ENCODE measurements at regions not wholly inside any gene's neighbourhood (a gene's known extent, or its start where the extent isn't known, plus 50 kb on each side); places are given as distances from the start of the nearest gene placed in this dataset.

DNA sequence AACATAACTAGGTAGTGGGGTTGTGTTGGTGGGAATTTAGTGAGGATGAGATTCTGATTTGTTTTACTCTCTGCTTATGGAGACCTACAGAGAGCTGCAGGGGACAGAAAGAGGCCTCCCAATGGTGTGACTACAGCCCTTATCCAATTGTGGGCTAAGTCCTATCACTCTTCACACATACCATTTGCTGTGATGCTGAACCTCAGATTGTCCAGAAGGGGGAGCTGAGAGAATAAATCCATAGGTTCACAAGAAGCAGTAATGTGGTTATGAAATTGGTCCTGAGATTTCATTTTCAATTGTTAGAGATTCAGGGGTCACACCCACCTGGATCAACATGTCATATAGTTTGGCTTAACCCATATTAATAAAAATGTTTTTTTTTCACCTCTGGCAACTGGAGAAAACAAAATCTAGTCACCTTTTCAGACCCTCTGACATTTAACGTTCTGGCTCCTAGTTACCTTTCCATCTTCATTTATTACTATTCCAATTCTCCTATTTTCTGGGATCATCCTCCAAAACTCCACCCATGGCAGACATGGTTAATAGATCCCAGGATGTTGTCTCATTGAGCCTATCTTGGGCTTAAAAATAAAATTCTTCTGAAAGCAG, 53.3 kb upstream of the PTPN5 start:
- Mint-ChIP-seq H3K4me3 (ENCODE audit: unreplicated experiment) (no peak overlapping the region), H3K9me3 (ENCODE audit: unreplicated experiment) (peaks cover 8% of the 10 kb centered on the region), H3K4me1 (ENCODE audit: unreplicated experiment) (no peaks in the 10 kb centered on the region), H3K27ac (ENCODE audit: unreplicated experiment) (no peak overlapping the region), H3K36me3 (ENCODE audit: unreplicated experiment) (no peaks in the 10 kb centered on the region), H3K27me3 (ENCODE audit: unreplicated experiment) (peaks cover 22% of the 10 kb centered on the region)
- TF ChIP-seq, protein P1, sequence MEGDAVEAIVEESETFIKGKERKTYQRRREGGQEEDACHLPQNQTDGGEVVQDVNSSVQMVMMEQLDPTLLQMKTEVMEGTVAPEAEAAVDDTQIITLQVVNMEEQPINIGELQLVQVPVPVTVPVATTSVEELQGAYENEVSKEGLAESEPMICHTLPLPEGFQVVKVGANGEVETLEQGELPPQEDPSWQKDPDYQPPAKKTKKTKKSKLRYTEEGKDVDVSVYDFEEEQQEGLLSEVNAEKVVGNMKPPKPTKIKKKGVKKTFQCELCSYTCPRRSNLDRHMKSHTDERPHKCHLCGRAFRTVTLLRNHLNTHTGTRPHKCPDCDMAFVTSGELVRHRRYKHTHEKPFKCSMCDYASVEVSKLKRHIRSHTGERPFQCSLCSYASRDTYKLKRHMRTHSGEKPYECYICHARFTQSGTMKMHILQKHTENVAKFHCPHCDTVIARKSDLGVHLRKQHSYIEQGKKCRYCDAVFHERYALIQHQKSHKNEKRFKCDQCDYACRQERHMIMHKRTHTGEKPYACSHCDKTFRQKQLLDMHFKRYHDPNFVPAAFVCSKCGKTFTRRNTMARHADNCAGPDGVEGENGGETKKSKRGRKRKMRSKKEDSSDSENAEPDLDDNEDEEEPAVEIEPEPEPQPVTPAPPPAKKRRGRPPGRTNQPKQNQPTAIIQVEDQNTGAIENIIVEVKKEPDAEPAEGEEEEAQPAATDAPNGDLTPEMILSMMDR (IDR thresholded peaks at IDR 0.05), result peak; percentile 58
- no peak for DNase-seq (ENCODE audit: extremely low spot score, unreplicated experiment)
